HUES64 (cell line): ENCODE measurements at regions not wholly inside any gene's neighbourhood (a gene's known extent, or its start where the extent isn't known, plus 50 kb on each side); places are given as distances from the start of the nearest gene placed in this dataset.

Experiments
- H3K27ac ChIP-seq: 2 replicates; pipeline ENCODE4 v1.7.0; 2013; ENCODE audit warnings: low read depth, low read length, inconsistent platforms
- H3K27me3 ChIP-seq: 2 replicates; pipeline ENCODE4 v1.6.1; 2013; ENCODE audit warnings: mild to moderate bottlenecking, low read length; ENCODE audit not compliant: insufficient read depth
- H3K36me3 ChIP-seq: 2 replicates; pipeline ENCODE4 v1.6.1; 2013; ENCODE audit warnings: mild to moderate bottlenecking, low read length; ENCODE audit not compliant: insufficient read depth
- H3K4me1 ChIP-seq: 2 replicates; pipeline ENCODE4 v1.6.1; 2013; ENCODE audit warnings: mild to moderate bottlenecking, low read length, moderate library complexity; ENCODE audit not compliant: insufficient read depth
- H3K4me3 ChIP-seq: 2 replicates; pipeline ENCODE4 v1.5.1; 2013; ENCODE audit warnings: mild to moderate bottlenecking, low read length, moderate library complexity
- H3K9ac ChIP-seq: 2 replicates; pipeline ENCODE4 v1.6.1; 2013; ENCODE audit warnings: mild to moderate bottlenecking, low read depth, low read length
- H3K9me3 ChIP-seq: 2 replicates; pipeline ENCODE4 v1.6.1; 2013; ENCODE audit warnings: low read depth, low read length; ENCODE audit not compliant: insufficient read depth
- WGBS: fragments of 150-250, 120-280 bp; methylation state at CpG from one replicate; pipeline ENCODE4 v1.1.7; 2013; ENCODE audit warnings: missing lambda C conversion rate; 5-methylcytosine and 5-hydroxymethylcytosine counted together

GRCh38 chr2:106961328-106961727 is 75.4 kb upstream of the ST6GAL2 start:
- no peak overlapping the region for H3K9ac ChIP-seq
- H3K4me1 ChIP-seq = no peaks in the 10 kb centered on the region
- 70% methylated on average over 3 of the region's 3 CpGs for WGBS
- H3K27me3 ChIP-seq = no peaks in the 10 kb centered on the region
- no peak overlapping the region for H3K27ac ChIP-seq
- H3K4me3 ChIP-seq = no peak overlapping the region
- H3K36me3 ChIP-seq = no peaks in the 10 kb centered on the region
- no peaks in the 10 kb centered on the region for H3K9me3 ChIP-seq

DNA sequence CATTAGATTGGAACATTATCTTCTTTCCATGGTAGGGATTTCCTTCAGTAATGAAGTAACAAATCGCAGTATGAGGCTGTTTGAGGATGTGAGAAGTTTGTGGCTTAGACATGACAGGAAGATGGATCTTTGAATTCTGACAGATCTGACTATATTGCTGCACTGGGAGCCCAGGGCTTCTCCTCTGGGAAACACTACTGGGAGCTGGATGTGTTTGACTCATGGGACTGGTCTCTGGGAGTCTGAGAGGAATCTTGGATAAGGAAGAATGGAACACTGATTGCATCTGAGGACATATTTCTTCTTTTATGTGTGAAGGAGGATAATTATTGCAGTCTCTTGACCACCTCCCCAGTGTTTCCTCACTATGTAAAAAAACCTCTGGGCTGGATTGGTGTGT is 77.2 kb upstream of the ST6GAL2 start:
- 100% methylated on average over 1 of the region's 1 CpG for WGBS
- Histone ChIP-seq H3K27me3 (no peaks in the 10 kb centered on the region), H3K4me3 (no peak overlapping the region), H3K4me1 (no peaks in the 10 kb centered on the region), H3K36me3 (no peaks in the 10 kb centered on the region), H3K9ac (no peak overlapping the region), H3K27ac (no peak overlapping the region), H3K9me3 (no peaks in the 10 kb centered on the region)

- 89% methylated on average over 5 of the region's 5 CpGs for WGBS
- Histone ChIP-seq H3K4me1 (no peaks in the 10 kb centered on the region), H3K27ac (no peak overlapping the region), H3K9me3 (no peaks in the 10 kb centered on the region), H3K27me3 (no peaks in the 10 kb centered on the region), H3K9ac (no peak overlapping the region), H3K4me3 (no peak overlapping the region), H3K36me3 (no peaks in the 10 kb centered on the region)
Observed at GRCh38 chr2:106963893-106964292, 77.9 kb upstream of the ST6GAL2 start.

GRCh38 chr2:106965611-106966010 is 79.6 kb upstream of the ST6GAL2 start:
- no peaks in the 10 kb centered on the region for H3K27me3 ChIP-seq
- no peak overlapping the region for H3K27ac ChIP-seq
- WGBS = 69% methylated on average over 3 of the region's 3 CpGs
- no peaks in the 10 kb centered on the region for H3K4me1 ChIP-seq
- H3K9ac ChIP-seq = no peak overlapping the region
- no peaks in the 10 kb centered on the region for H3K9me3 ChIP-seq
- H3K36me3 ChIP-seq = no peaks in the 10 kb centered on the region
- H3K4me3 ChIP-seq = no peak overlapping the region

GRCh38 chr2:106969777-106970176 is 83.8 kb upstream of the ST6GAL2 start:
- Histone ChIP-seq H3K27me3 (no peaks in the 10 kb centered on the region), H3K9ac (no peak overlapping the region), H3K36me3 (no peaks in the 10 kb centered on the region), H3K4me3 (no peak overlapping the region), H3K27ac (no peak overlapping the region), H3K4me1 (no peaks in the 10 kb centered on the region), H3K9me3 (no peaks in the 10 kb centered on the region)
- WGBS = 98% methylated on average over 5 of the region's 5 CpGs

DNA sequence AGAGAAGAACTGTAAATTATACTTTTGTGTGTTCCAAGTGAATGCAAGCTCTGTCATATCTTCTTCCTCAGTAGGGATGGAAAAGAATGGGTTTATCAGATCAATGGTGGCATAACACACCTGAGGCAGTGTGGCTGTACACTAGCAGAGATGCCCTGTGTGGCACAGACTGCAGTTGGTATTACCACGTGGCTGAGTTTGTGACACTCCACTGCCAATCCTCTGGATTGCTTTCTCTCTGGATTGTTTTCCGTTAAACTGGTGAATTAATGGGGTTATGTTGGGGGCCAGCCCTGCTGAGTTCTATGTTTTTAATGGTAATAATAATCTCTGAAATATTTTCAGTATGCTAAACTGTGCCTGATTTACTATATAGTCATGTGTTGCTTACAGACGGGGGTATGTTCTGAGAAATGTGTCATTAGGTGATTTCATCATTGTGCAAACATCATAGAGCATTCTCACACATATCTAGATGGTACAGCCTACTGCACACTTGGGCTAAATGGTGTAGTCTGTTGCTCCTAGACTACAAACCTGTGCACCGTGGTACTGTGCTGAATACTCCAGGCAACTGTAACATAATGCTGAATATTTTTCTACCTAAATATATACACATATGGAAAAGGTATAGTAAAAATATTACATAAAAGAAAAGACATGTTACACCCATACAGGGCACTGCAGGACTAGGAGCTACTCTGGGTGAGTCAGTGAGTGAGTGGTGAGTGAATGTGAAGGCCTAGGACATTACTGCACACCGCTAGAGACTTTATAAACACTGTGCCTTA is 84.7 kb upstream of the ST6GAL2 start:
- no peak overlapping the region for H3K27ac ChIP-seq
- H3K4me3 ChIP-seq = no peak overlapping the region
- H3K9me3 ChIP-seq = no peaks in the 10 kb centered on the region
- H3K4me1 ChIP-seq = no peaks in the 10 kb centered on the region
- no peaks in the 10 kb centered on the region for H3K27me3 ChIP-seq
- no peak overlapping the region for H3K9ac ChIP-seq
- 94% methylated on average over 5 of the region's 5 CpGs for WGBS
- no peaks in the 10 kb centered on the region for H3K36me3 ChIP-seq

DNA sequence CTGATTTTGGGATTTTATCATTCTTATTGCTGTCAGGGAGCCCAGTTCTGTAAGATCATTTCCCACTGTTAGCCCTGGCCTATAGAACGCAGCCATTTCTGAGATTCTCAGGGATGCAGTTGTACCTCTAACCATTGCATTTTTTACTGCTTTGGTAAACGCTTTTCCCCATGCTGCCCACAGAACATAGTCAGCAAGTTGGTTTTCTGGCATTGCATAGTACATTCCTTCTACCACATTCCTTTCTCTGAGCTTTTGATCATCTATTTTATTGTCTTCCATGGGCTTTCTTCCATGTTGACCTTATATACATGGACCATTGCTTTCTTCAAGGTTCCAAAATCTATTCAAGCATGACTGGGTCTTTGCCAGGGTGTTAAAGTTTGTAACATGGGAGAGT is 86.8 kb upstream of the ST6GAL2 start:
- Histone ChIP-seq H3K9ac (no peak overlapping the region), H3K4me1 (no peaks in the 10 kb centered on the region), H3K4me3 (no peak overlapping the region), H3K27me3 (no peaks in the 10 kb centered on the region), H3K27ac (no peak overlapping the region), H3K36me3 (no peaks in the 10 kb centered on the region), H3K9me3 (no peaks in the 10 kb centered on the region)
- WGBS = 94% methylated on average over 2 of the region's 2 CpGs

DNA sequence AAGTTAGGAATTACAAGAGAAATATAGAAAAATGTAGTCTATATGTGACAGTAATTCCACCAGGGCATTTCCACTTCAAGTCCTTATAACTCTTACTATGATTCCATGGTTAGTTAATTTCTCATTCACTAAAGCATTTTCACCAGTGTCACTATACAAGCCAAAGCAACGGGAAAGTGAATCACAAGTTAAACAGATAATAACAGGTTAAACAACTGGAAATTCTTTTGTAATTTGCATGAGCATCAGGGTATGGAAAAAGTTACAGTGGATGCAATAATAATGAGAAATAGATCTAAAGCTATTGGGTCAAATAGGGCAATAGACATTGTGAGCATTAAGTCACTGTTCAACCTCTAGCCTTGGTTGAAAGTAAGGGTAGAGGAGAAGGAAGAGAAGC is 88.9 kb upstream of the ST6GAL2 start:
- no peak overlapping the region for H3K27ac ChIP-seq
- H3K4me3 ChIP-seq = no peak overlapping the region
- H3K36me3 ChIP-seq = no peaks in the 10 kb centered on the region
- 88% methylated on average over 1 of the region's 1 CpG for WGBS
- H3K9ac ChIP-seq = no peak overlapping the region
- no peaks in the 10 kb centered on the region for H3K9me3 ChIP-seq
- H3K4me1 ChIP-seq = no peaks in the 10 kb centered on the region
- no peaks in the 10 kb centered on the region for H3K27me3 ChIP-seq

DNA sequence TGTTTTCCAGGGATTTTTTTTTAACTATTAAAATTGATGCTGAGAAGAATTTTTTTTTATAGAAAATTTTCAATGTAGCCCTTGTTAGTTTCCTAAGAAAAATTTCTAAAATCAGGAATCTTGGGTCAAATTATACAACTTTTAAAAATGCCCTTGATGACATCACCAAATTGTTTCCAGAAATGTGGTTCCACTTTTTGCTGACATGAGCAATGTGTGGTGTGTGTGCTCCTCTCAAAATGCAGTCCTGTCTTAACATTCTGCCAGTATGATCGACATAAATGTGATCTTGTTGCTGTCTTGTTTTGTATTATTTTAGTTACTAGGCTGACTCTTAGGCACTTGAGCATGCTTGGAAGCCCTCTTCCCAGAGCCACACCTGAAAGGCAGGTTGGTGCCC is 89.7 kb upstream of the ST6GAL2 start:
- H3K4me3 ChIP-seq = no peak overlapping the region
- 89% methylated on average over 1 of the region's 1 CpG for WGBS
- no peaks in the 10 kb centered on the region for H3K36me3 ChIP-seq
- H3K27ac ChIP-seq = no peak overlapping the region
- H3K9ac ChIP-seq = no peak overlapping the region
- H3K27me3 ChIP-seq = no peaks in the 10 kb centered on the region
- no peaks in the 10 kb centered on the region for H3K4me1 ChIP-seq
- no peaks in the 10 kb centered on the region for H3K9me3 ChIP-seq

DNA sequence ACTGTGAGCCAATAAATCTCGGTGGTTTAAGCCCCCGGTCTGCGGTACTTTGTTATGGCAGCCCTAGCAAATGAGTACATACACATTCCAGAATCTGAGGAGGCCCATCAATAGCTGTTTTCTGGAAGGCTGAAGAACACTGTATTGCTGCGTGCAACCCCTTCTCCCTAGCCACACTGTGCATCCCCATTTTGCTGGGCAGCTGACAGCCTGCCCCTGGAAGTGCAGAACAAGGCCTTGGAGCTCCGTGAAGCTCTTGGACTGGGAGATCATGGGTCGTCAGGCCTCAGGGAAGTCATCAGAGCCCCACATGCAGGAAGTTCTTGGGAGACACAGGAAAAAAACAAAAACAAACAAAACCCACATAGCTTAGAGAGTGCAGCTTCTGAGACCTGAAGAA is 90.6 kb upstream of the ST6GAL2 start:
- Histone ChIP-seq H3K36me3 (no peaks in the 10 kb centered on the region), H3K9ac (no peak overlapping the region), H3K27me3 (no peaks in the 10 kb centered on the region), H3K27ac (no peak overlapping the region), H3K4me1 (no peaks in the 10 kb centered on the region), H3K9me3 (no peaks in the 10 kb centered on the region), H3K4me3 (no peak overlapping the region)
- 94% methylated on average over 6 of the region's 6 CpGs for WGBS

DNA sequence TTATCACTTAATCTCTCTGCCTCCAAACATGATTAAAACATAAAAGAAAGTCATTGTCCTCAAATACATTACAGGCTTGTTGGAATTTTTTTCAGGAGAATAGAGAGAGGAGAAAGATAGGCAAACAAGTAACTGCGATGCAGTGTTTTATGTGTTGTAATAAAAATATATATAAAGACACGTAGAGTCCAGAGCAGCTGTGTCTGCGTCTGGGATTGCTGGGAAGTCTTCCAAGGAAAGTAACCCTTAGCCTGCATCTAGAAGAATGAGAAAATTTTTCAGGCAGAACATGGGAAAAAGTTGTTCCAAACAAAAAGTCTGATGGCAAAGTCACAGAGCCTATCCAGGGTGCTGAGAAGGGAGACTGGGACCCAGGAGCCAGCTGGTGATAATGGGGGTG is 91.8 kb upstream of the ST6GAL2 start:
- 99% methylated on average over 3 of the region's 3 CpGs for WGBS
- no peaks in the 10 kb centered on the region for H3K27me3 ChIP-seq
- no peaks in the 10 kb centered on the region for H3K4me1 ChIP-seq
- H3K9me3 ChIP-seq = no peaks in the 10 kb centered on the region
- no peak overlapping the region for H3K4me3 ChIP-seq
- H3K27ac ChIP-seq = no peak overlapping the region
- H3K36me3 ChIP-seq = no peaks in the 10 kb centered on the region
- no peak overlapping the region for H3K9ac ChIP-seq

DNA sequence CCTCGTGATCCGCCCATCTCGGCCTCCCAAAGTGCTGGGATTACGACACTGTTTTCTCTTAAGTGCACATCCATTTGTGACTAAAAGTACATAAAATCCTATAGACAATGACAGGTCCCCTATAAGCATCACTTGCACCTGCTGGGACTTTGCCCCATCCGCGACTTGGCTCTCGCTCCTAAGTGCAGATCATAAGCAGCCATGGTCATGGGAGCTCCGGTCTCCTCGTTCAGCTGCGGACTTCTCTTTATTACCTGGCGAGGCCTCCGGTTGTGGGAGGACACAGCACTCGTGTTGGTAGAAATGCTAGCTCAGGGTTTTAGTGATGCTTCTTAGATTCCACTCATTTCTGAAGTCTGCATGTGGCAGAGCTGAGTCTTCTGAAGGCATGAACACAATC is 92.7 kb upstream of the ST6GAL2 start:
- no peak overlapping the region for H3K4me3 ChIP-seq
- no peaks in the 10 kb centered on the region for H3K36me3 ChIP-seq
- no peaks in the 10 kb centered on the region for H3K27me3 ChIP-seq
- no peaks in the 10 kb centered on the region for H3K9me3 ChIP-seq
- no peak overlapping the region for H3K27ac ChIP-seq
- H3K4me1 ChIP-seq = no peaks in the 10 kb centered on the region
- 97% methylated on average over 13 of the region's 13 CpGs for WGBS
- no peak overlapping the region for H3K9ac ChIP-seq
